GM21381 (cell line): ENCODE measurements at regions not wholly inside any gene's neighbourhood (a gene's known extent, or its start where the extent isn't known, plus 50 kb on each side); places are given as distances from the start of the nearest gene placed in this dataset.
A peak's percentile ranks its signal among the peaks of the same experiment; 100 is the strongest.

ENCODE experiments used
- ATAC-seq: cut with Tn5 transposase; IDR thresholded peaks from one replicate; pipeline ENCODE4 v1.9.1; 2021; ENCODE audit warnings: mild to moderate bottlenecking, moderate library complexity; ENCODE audit not compliant: unreplicated experiment

DNA sequence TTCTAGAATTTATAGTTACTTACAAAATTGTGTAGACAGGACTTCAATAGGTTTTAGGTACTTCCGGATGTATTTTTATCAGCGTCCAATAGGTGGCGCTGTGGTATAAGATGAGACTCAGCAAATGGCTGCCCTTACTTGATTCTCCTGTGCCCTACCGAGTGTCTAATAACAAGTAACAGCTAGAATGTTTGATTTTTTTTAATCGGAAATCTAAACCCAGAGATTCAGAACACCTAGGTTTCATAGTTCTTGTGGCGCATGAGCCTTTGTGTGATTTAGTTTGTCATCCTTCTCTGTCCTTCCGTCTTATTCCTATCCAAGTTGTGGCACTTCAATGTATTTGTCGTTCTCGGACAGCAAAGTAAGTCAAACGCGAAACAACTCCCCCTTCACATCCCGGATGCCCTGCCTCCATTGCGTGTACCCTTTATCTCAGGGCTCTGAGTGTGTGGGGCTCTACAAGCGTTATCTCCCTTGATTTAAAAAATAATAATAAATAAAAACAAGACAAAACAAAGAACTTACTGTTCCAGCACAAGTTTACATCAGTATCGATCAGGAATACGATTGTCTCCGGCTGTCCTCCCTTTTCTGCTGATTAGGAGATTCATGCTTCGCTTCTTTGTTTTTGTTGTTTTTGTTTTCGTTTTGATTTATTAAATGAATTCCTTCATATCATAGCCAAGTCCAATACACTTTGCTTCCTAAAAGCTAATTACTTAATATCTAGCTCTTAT, 50.7 kb upstream of the SLC30A5 start:
- peak; percentile 87 for ATAC-seq

DNA sequence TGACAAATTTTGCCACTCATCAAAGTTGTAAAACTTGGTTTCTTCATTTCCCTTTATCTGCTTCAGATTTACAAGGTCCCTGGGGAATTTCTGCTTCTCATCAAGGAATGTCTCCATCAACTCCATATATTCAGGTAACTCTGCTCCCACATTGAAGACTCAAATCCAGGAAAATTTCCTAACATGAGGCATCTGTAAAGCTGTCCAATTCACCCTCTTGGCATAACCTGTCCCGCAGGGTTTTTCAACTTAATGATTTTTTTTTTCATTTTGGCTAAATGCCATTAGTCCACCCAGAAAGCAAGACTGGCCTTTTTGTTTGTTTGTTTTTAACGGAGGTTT, 50.2 kb upstream of the SLC30A5 start:
- no peak for ATAC-seq
